ENCODE measurements at regions not wholly inside any gene's neighbourhood (a gene's known extent, or its start where the extent isn't known, plus 50 kb on each side); places are given as distances from the start of the nearest gene placed in this dataset.

DNA sequence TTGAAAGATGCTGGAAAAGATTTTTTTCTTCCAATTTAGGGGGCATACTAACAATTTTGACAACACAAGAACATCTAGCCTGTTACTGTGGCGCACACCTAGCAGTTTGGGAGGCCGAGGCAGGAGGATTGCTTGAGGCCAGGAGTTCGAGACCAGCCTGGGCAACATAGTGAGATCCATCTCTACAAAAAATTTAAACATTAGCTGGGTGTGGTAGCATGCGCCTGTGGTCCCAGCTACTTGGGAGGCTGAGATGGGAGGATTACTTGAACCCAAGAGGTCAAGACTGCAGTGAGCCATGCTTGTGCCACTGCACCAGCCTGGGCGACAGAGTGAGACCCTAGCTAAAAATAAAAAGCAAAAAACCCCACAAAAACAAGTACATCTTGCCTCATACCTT, 168.8 kb downstream of the TANC2 start:
- no peaks in the 10 kb centered on the region for H3K36me3 ChIP-seq (ENCODE audit: insufficient read depth, low read length)
- no peaks in the 10 kb centered on the region for H3K9me3 ChIP-seq (ENCODE audit: low read length)
- H3K9me2 ChIP-seq (ENCODE audit: insufficient read depth, low read length): no peaks in the 10 kb centered on the region
- H3K79me2 ChIP-seq (replicated peaks; ENCODE audit: insufficient read depth, low read length): peaks cover 12% of the 10 kb centered on the region
- H3K27ac ChIP-seq (ENCODE audit: low read length): no peak overlapping the region
- no peak overlapping the region for H2AFZ ChIP-seq (ENCODE audit: low read depth, low read length)
- H3F3A ChIP-seq (ENCODE audit: insufficient read depth, low read length, poor library complexity, severe bottlenecking): no peaks in the 10 kb centered on the region
- TF ChIP-seq MXI1 (conservative IDR thresholded peaks at IDR 0.05; ENCODE audit: poor library complexity, severe bottlenecking) (no peak), POLR2AphosphoS5 (IDR thresholded peaks at IDR 0.05) (no peak), EZH2 (IDR thresholded peaks at IDR 0.05; ENCODE audit: borderline replicate concordance, insufficient read depth, low read length, poor library complexity, severe bottlenecking) (no peak)
- H3K4me2 ChIP-seq (ENCODE audit: low read length): no peak overlapping the region
- H4K20me1 ChIP-seq (ENCODE audit: insufficient read depth): no peaks in the 10 kb centered on the region
- H3K4me3 ChIP-seq (ENCODE audit: low read length): no peak overlapping the region
- no peak overlapping the region for H3K9ac ChIP-seq (ENCODE audit: low read length)
- H3K27me3 ChIP-seq (ENCODE audit: insufficient read depth, low read depth, low read length): no peaks in the 10 kb centered on the region

GRCh38 chr17:63136369-63137012, 170.5 kb downstream of the TANC2 start:
- H3F3A ChIP-seq (ENCODE audit: insufficient read depth, low read length, poor library complexity, severe bottlenecking): no peaks in the 10 kb centered on the region
- no peak for TF ChIP-seq EP300 (conservative IDR thresholded peaks at IDR 0.05; ENCODE audit: poor library complexity, severe bottlenecking)
- TF ChIP-seq MXI1 (conservative IDR thresholded peaks at IDR 0.05; ENCODE audit: poor library complexity, severe bottlenecking): no peak
- TF ChIP-seq TAF1 (IDR thresholded peaks at IDR 0.05; ENCODE audit: low read depth): no peak
- no peak for TF ChIP-seq CTCF (IDR thresholded peaks at IDR 0.05; ENCODE audit: poor library complexity, severe bottlenecking)
- TF ChIP-seq SMC3 (conservative IDR thresholded peaks at IDR 0.05; ENCODE audit: poor library complexity): no peak
- no peak for TF ChIP-seq EZH2 (IDR thresholded peaks at IDR 0.05; ENCODE audit: borderline replicate concordance, insufficient read depth, low read length, poor library complexity, severe bottlenecking)
- no peak for TF ChIP-seq POLR2AphosphoS5 (IDR thresholded peaks at IDR 0.05)
- no peak for TF ChIP-seq RAD21 (conservative IDR thresholded peaks at IDR 0.05)
- TF ChIP-seq, protein P1, sequence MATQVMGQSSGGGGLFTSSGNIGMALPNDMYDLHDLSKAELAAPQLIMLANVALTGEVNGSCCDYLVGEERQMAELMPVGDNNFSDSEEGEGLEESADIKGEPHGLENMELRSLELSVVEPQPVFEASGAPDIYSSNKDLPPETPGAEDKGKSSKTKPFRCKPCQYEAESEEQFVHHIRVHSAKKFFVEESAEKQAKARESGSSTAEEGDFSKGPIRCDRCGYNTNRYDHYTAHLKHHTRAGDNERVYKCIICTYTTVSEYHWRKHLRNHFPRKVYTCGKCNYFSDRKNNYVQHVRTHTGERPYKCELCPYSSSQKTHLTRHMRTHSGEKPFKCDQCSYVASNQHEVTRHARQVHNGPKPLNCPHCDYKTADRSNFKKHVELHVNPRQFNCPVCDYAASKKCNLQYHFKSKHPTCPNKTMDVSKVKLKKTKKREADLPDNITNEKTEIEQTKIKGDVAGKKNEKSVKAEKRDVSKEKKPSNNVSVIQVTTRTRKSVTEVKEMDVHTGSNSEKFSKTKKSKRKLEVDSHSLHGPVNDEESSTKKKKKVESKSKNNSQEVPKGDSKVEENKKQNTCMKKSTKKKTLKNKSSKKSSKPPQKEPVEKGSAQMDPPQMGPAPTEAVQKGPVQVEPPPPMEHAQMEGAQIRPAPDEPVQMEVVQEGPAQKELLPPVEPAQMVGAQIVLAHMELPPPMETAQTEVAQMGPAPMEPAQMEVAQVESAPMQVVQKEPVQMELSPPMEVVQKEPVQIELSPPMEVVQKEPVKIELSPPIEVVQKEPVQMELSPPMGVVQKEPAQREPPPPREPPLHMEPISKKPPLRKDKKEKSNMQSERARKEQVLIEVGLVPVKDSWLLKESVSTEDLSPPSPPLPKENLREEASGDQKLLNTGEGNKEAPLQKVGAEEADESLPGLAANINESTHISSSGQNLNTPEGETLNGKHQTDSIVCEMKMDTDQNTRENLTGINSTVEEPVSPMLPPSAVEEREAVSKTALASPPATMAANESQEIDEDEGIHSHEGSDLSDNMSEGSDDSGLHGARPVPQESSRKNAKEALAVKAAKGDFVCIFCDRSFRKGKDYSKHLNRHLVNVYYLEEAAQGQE (IDR thresholded peaks at IDR 0.05; ENCODE audit: borderline replicate concordance): no peak
- no peak overlapping the region for H2AFZ ChIP-seq (ENCODE audit: low read depth, low read length)
- no peaks in the 10 kb centered on the region for H3K27me3 ChIP-seq (ENCODE audit: insufficient read depth, low read depth, low read length)
- H3K9me3 ChIP-seq (ENCODE audit: low read length): no peaks in the 10 kb centered on the region
- no peak overlapping the region for H3K9ac ChIP-seq (ENCODE audit: low read length)
- no peak overlapping the region for H3K4me3 ChIP-seq (ENCODE audit: low read length)
- H3K36me3 ChIP-seq (ENCODE audit: insufficient read depth, low read length): no peaks in the 10 kb centered on the region
- no peaks in the 10 kb centered on the region for H3K9me2 ChIP-seq (ENCODE audit: insufficient read depth, low read length)
- H3K79me2 ChIP-seq (replicated peaks; ENCODE audit: insufficient read depth, low read length): peaks cover 9% of the 10 kb centered on the region
- no peaks in the 10 kb centered on the region for H4K20me1 ChIP-seq (ENCODE audit: insufficient read depth)
- peak overlapping the region; percentile 17 for H3K27ac ChIP-seq (ENCODE audit: low read length)
- H3K4me2 ChIP-seq (ENCODE audit: low read length): no peak overlapping the region
